ENCODE measurements at regions not wholly inside any gene's neighbourhood (a gene's known extent, or its start where the extent isn't known, plus 50 kb on each side); places are given as distances from the start of the nearest gene placed in this dataset.

DNA sequence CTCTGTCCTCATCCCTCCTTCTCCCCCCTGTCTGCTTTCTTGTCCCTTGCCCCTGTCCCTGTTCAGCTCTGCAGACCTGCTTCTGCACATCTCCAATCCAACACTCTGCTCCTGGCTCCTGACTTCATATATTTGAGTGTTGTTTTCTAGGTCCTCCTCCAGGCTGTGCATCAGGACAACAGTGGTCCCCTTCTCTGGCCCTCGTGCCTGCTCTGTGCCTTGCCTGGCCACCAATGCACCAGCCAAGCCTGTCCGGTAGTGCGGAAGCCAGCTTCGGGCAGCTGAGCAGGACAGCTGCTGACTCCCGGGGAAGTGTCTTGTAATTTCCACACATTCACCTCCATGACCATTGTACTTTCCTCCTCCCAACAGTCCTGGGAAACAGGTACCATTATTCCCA lies 203.4 kb upstream of the RAB4A start:
- no peaks in the 10 kb centered on the region for H3K79me2 ChIP-seq (ENCODE audit: low read length)
- no peaks in the 10 kb centered on the region for H3K27me3 ChIP-seq (replicated peaks; ENCODE audit: insufficient read depth, low read length)
- no peaks in the 10 kb centered on the region for H4K20me1 ChIP-seq (ENCODE audit: insufficient read depth, low read length)
- no peak overlapping the region for H2AFZ ChIP-seq (ENCODE audit: low read length)
- H3K9ac ChIP-seq (ENCODE audit: low read length), result no peak overlapping the region
- no peaks in the 10 kb centered on the region for H3K36me3 ChIP-seq (replicated peaks; ENCODE audit: insufficient read depth, low read length)
- no peak overlapping the region for H3K4me3 ChIP-seq (ENCODE audit: low read length)
- no peak overlapping the region for H3K27ac ChIP-seq (ENCODE audit: low read length)
- H3K4me1 ChIP-seq (ENCODE audit: low read length), result no peaks in the 10 kb centered on the region
- H3K4me2 ChIP-seq (ENCODE audit: low read depth, low read length), result no peak overlapping the region
- no peaks in the 10 kb centered on the region for H3K9me2 ChIP-seq (replicated peaks; ENCODE audit: insufficient read depth, low read length)
- TF ChIP-seq EZH2phosphoT487 (IDR thresholded peaks at IDR 0.05; ENCODE audit: low read length), result no peak
- TF ChIP-seq, protein P1, sequence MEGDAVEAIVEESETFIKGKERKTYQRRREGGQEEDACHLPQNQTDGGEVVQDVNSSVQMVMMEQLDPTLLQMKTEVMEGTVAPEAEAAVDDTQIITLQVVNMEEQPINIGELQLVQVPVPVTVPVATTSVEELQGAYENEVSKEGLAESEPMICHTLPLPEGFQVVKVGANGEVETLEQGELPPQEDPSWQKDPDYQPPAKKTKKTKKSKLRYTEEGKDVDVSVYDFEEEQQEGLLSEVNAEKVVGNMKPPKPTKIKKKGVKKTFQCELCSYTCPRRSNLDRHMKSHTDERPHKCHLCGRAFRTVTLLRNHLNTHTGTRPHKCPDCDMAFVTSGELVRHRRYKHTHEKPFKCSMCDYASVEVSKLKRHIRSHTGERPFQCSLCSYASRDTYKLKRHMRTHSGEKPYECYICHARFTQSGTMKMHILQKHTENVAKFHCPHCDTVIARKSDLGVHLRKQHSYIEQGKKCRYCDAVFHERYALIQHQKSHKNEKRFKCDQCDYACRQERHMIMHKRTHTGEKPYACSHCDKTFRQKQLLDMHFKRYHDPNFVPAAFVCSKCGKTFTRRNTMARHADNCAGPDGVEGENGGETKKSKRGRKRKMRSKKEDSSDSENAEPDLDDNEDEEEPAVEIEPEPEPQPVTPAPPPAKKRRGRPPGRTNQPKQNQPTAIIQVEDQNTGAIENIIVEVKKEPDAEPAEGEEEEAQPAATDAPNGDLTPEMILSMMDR (IDR thresholded peaks at IDR 0.05; ENCODE audit: low read length), result no peak
- TF ChIP-seq EZH2 (optimal IDR thresholded peaks at IDR 0.05; ENCODE audit: low read depth, low read length), result no peak
- H3K9me3 ChIP-seq (replicated peaks; ENCODE audit: insufficient read depth, low read length), result no peaks in the 10 kb centered on the region
- no peaks in the 10 kb centered on the region for H3F3A ChIP-seq (ENCODE audit: insufficient read depth, low read length)
- no peak for DNase-seq

- no peak overlapping the region for H3K27ac ChIP-seq (ENCODE audit: low read length)
- H4K20me1 ChIP-seq (ENCODE audit: insufficient read depth, low read length), result no peaks in the 10 kb centered on the region
- H3K27me3 ChIP-seq (replicated peaks; ENCODE audit: insufficient read depth, low read length), result no peaks in the 10 kb centered on the region
- no peaks in the 10 kb centered on the region for H3K9me3 ChIP-seq (replicated peaks; ENCODE audit: insufficient read depth, low read length)
- no peak for DNase-seq
- H3K4me1 ChIP-seq (ENCODE audit: low read length), result no peaks in the 10 kb centered on the region
- H3F3A ChIP-seq (ENCODE audit: insufficient read depth, low read length), result no peaks in the 10 kb centered on the region
- no peak overlapping the region for H2AFZ ChIP-seq (ENCODE audit: low read length)
- H3K4me3 ChIP-seq (ENCODE audit: low read length), result no peak overlapping the region
- no peak overlapping the region for H3K9ac ChIP-seq (ENCODE audit: low read length)
- H3K9me2 ChIP-seq (replicated peaks; ENCODE audit: insufficient read depth, low read length), result no peaks in the 10 kb centered on the region
- no peaks in the 10 kb centered on the region for H3K36me3 ChIP-seq (replicated peaks; ENCODE audit: insufficient read depth, low read length)
- no peak overlapping the region for H3K4me2 ChIP-seq (ENCODE audit: low read depth, low read length)
- TF ChIP-seq, protein P1 (IDR thresholded peaks at IDR 0.05; ENCODE audit: low read length), result no peak
- TF ChIP-seq EZH2phosphoT487 (IDR thresholded peaks at IDR 0.05; ENCODE audit: low read length) (no peak), EZH2 (optimal IDR thresholded peaks at IDR 0.05; ENCODE audit: low read depth, low read length) (no peak)
- H3K79me2 ChIP-seq (ENCODE audit: low read length), result no peaks in the 10 kb centered on the region
Measured at GRCh38 chr1:229068270-229068987, 202.5 kb upstream of the RAB4A start.

GRCh38 chr1:229069176-229069575 lies 201.7 kb upstream of the RAB4A start:
- H3K27ac ChIP-seq (ENCODE audit: low read length), result no peak overlapping the region

More at GRCh38 chr1:229069176-229069575, 201.7 kb upstream of the RAB4A start:
- no peak for DNase-seq
- no peak overlapping the region for H3K4me3 ChIP-seq (ENCODE audit: low read length)
- H3F3A ChIP-seq (ENCODE audit: insufficient read depth, low read length), result no peaks in the 10 kb centered on the region
- no peaks in the 10 kb centered on the region for H3K9me3 ChIP-seq (replicated peaks; ENCODE audit: insufficient read depth, low read length)
- TF ChIP-seq, protein P1 (IDR thresholded peaks at IDR 0.05; ENCODE audit: low read length), result no peak
- TF ChIP-seq EZH2 (optimal IDR thresholded peaks at IDR 0.05; ENCODE audit: low read depth, low read length) (no peak), EZH2phosphoT487 (IDR thresholded peaks at IDR 0.05; ENCODE audit: low read length) (no peak)
- no peaks in the 10 kb centered on the region for H3K79me2 ChIP-seq (ENCODE audit: low read length)
- no peaks in the 10 kb centered on the region for H3K36me3 ChIP-seq (replicated peaks; ENCODE audit: insufficient read depth, low read length)
- no peaks in the 10 kb centered on the region for H3K4me1 ChIP-seq (ENCODE audit: low read length)
- no peak overlapping the region for H2AFZ ChIP-seq (ENCODE audit: low read length)
- no peaks in the 10 kb centered on the region for H3K27me3 ChIP-seq (replicated peaks; ENCODE audit: insufficient read depth, low read length)
- no peak overlapping the region for H3K9ac ChIP-seq (ENCODE audit: low read length)
- no peak overlapping the region for H3K4me2 ChIP-seq (ENCODE audit: low read depth, low read length)
- H4K20me1 ChIP-seq (ENCODE audit: insufficient read depth, low read length), result no peaks in the 10 kb centered on the region
- no peaks in the 10 kb centered on the region for H3K9me2 ChIP-seq (replicated peaks; ENCODE audit: insufficient read depth, low read length)
